ENCODE measurements at regions not wholly inside any gene's neighbourhood (a gene's known extent, or its start where the extent isn't known, plus 50 kb on each side); places are given as distances from the start of the nearest gene placed in this dataset.

DNA sequence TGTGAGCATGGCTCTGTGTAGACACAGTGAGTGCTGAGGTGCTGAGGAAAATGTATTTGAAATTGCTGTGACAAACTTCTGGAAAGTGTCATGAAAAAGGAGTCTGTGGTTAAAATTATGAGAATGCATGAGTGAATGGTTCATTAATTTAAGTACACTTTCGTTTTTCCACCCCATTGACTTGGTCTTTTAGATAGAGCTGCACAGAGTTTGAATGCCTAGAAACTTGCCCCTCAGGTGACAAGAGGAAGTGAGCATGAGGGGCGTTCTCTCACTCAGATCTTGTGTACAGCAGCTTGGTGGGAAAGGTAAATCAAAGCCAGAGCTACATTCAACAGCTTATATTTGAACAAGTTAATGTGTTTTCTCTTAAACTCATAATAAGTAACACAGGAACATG, 296.8 kb downstream of the WDR72 start:
- DNase-seq (ENCODE audit: low spot score): no peak

DNA sequence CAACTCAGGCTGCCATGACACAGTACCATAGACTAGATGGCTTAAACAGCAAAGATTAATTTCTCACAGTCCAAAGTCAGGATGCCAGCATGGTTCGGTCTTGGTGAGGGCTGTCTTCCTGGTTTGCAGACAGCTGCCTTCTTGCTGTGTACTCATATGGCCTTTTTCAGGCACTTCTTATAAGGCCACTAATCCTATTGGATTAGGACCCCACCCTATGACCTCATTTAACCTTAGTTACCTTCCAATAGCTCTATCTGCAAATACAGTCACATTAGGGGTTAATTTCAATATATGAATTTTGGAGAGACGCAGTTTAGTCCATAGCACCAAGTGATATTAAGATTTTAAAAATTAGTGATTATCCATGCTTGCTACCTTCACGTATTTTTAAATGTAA, 297.8 kb downstream of the WDR72 start:
- no peak for DNase-seq (ENCODE audit: low spot score)

DNA sequence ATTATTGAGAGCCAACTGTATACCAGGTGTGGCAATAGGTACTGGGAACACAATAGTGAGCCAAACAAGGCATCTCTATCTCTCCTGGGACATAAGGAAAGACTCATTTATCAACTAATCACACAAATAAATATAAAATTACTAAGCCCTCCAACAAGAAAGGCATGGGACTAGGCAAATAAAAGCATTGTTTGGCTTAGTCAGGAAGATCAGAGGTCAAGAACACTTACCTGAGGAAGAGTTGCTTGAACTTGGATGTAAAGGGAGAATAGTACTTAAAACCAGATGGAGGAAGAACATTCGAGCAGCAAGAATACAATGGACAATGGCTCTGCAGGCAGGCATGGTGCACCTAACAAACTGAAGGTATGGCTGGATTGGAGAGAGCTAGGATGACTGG, 300.7 kb downstream of the WDR72 start:
- DNase-seq (ENCODE audit: low spot score): no peak

- no peak for DNase-seq (ENCODE audit: low spot score)
Observed at GRCh38 chr15:53457479-53457878, 302.0 kb downstream of the WDR72 start.

DNA sequence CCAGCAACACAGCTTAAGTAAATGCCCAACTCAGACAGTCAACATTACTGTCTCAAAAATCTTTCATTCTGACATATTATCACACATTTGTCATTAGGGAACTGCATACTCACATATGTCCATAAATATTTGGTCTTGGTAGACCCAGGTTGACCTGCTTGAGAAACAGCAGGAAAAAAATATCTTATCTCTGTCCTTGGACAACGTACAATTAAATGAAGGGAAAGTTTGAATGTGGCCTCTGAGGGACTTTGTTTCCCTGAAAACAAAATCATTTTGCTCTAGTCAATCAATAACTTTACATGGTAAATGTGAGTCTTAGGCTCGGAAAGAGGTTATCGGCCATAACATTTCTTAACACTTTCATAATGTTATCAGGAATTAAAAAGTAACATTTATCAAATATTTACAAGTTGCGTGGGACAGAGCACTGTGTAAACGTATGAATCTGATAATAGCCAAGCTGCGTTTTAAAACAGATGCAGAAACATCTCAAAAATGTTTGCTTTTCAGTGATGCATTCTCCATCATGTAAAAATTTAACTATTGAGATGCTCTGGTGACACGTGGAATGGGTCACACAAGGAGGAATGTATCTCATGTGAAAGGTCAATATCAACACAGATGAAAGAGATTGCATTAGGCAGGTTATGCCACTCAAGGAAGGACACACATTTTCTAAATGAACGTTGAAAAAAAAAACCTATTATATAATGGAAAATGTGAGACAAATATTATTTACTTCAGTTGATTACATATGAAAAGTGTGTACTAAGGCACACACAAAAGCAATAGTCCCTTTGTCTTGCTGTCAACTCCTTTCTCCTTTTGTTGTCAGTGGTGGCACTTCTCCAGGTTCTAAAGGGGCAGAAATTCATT, 304.4 kb downstream of the WDR72 start:
- DNase-seq (ENCODE audit: low spot score): no peak

GRCh38 chr15:53454535-53454842, 305.0 kb downstream of the WDR72 start:
- DNase-seq (ENCODE audit: low spot score): no peak

GRCh38 chr15:53453253-53454105, 306.0 kb downstream of the WDR72 start:
- DNase-seq (ENCODE audit: low spot score): no peak

DNA sequence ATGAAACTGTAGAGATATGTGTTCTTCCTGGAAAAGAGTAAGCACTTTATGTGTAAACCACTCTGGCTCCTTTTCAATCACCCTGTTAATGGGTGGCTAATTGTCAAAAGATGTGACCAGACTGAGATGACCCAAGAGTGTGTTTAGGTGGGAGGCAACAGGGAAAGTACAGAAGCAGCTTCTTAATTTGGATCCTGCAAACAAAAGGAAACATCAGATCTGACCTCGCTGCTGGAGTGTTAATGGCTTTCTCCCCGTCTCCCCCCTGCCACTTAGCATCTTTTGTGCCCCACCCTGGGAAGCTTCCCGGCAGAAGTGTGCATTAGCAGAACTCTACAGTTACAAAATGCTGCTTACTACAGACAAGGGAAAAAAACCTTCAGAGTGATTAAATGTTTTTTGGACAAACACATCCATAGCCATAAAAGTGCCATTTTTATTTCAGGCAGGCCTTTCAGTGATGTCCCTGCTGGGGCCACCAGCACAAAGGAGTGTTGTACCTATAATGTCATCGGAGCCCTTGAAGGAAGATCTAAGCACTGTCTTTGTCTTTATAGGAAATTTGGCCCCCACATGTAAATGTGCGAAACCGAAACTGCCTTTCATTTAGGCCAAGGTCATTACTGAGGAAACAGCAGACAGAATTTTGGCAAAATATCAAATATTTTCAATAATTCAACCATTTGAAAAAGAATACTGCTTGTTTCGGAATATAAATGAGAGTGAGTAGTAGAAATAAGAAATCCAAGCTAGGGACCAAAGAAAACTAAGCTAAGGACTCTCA, 311.0 kb downstream of the WDR72 start:
- DNase-seq (ENCODE audit: low spot score): no peak

- no peak for DNase-seq (ENCODE audit: low spot score)
Observed at GRCh38 chr15:53447742-53448141, 311.7 kb downstream of the WDR72 start.

- no peak for DNase-seq (ENCODE audit: low spot score)
Observed at GRCh38 chr15:53447053-53447574, 312.3 kb downstream of the WDR72 start.

- DNase-seq (ENCODE audit: low spot score): no peak
Observed at GRCh38 chr15:53446376-53446775, 313.1 kb downstream of the WDR72 start.

GRCh38 chr15:53445531-53445930, 313.9 kb downstream of the WDR72 start:
- no peak for DNase-seq (ENCODE audit: low spot score)

DNA sequence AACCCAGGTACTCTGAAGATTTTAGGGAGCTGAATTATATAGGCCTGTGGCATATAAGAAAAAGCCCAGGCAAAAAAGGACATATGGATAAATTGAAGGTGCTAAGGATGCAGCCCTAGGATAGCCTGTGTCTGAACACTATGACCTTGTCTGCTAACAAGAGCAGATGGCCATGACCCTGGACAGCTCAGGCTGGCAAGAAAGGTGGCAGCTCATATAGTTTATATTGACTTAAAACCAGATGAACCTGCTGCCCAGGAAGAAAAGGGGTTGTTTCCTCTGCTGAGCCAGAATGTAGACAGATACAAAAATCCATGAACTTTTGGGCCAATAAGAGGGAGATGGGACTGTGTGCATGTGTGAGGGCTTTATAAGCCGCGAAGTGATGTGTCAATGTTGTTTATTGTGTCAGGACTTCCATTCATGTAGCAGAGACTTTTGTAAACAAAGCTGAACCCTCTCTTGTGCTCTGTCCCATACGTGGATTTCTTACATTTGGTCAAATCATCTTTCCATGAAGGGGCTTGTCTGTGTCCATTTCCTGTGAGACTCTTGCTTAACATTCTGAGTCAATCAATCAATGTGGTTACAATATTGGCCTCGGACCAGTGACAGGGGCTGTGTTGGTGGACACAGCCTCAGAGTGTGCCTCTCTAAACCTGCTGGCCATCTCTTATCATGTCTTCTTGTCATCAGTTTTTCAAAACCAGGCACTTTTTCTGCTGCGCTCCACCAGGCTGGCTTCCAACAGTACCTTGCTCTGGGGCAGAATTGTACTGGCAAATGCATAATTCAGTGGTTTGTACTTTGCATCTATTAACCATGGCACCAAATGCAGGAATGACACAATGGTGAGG, 321.2 kb downstream of the WDR72 start:
- no peak for DNase-seq (ENCODE audit: low spot score)

DNA sequence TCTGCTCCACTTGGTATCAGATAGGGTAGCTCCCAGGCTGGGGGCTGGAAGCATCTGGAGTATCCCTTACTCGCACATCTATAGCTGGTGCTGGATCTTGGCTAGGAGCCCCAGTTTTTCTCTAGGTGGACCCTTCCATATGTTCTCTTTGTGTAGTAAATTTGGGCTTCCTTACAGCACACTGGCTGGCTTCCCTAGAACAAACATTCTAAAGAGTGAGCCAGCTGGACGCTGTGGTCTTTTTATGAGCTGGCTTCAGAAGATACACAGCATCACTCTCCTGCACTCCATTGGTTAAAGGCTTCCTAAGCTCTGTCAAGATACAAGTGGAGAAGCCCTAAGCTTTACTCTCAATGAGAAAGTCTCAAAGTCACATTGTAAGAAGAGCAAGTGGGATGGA, 322.1 kb downstream of the WDR72 start:
- DNase-seq (ENCODE audit: low spot score): no peak

DNA sequence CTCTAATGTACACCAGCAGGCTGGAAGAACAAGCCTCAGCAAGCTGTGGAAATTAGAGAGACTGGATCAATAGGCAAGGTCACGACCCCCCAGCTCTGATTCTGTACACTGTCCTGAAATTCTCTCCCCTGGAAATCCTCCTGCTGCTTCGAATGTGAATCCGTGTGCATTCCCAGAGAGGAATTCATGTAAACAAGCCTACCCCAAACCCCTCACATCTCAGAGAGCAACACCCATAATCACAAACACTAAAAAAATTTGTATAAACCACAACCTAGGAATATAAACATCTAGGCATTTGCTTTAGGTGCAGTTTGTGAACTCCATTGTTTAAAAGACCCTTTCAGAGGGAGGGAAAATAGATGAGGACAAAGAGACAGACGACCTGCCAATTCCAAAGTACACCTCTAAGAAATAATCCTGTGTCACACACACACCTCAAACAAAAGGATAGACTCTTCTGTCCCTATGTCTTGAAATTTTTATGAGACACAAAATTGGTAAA, 325.2 kb downstream of the WDR72 start:
- no peak for DNase-seq (ENCODE audit: low spot score)

DNA sequence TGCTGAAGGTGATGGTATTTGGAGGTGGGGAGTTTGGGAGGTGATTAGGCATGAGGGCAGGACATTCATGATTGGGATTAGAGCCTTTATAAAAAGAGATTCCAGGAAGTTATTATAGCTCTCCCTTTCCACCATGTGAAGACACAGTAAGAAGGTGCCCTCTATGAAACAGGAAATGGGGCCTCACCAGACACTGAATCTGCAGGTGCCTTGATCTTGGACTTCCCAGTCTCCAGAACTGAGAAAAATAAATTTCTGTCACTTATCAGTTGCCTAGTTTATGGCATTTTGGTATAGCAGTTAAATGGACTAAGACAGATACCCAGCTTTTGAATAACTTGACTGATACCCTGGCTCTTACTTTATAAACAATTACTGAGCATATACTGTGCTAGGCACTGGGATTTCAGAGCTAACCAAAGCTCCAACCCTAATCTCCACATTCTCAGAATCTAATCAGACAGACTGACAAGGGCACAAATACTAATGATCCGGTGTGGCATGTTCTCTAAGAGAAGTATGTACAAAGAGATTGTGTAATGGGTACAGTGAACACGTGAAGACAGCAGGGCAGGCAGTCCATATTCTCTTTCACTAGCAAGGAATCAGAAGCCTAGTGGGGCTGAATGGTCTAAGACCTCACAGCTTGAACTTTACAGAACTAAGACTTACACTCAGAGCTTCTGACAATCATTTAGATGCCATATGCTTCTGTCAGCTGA, 343.1 kb downstream of the WDR72 start:
- DNase-seq (ENCODE audit: low spot score): no peak

GRCh38 chr15:53414167-53414566, 345.3 kb downstream of the WDR72 start:
- DNase-seq (ENCODE audit: low spot score): no peak

DNA sequence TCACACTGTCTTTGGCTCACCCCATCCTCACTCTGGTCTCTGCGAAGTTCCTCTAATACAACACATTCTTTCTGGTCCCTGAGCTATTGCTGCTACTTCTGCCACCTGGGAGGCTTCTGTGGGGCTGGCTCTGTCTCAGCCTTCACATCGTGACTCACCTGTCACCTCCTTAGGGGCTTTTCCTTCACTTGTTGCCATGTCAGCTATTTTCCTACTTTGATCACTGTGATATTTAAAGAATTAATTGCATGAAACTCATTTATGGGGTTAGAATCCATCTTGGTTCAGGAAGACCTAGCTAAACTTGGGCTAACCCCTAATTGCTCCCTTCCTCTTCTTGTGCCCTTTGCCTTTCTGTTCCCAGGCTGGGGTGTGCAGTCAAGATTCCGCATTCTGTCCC, 346.9 kb downstream of the WDR72 start:
- no peak for DNase-seq (ENCODE audit: low spot score)

- no peak for DNase-seq (ENCODE audit: low spot score)
Observed at GRCh38 chr15:53404930-53405493, 354.5 kb downstream of the WDR72 start.

GRCh38 chr15:53401503-53401902, 358.0 kb downstream of the WDR72 start:
- DNase-seq (ENCODE audit: low spot score): no peak

All from pons (tissue), 1 donor.